RCC 7860 (cell line): ENCODE measurements at regions not wholly inside any gene's neighbourhood (a gene's known extent, or its start where the extent isn't known, plus 50 kb on each side); places are given as distances from the start of the nearest gene placed in this dataset.
"Not testable (repeated sequence)": the region's sequence is repeated elsewhere in the genome, so short reads cannot be mapped to it uniquely, and the experiment has no call there.

Source experiments
- DNase-seq: peaks from one replicate; pipeline ENCODE4 v3.0.0-alpha.2; 2015; ENCODE audit warnings: low spot score
- FAIRE-seq: peaks from 2 replicates; lab custom pipeline; 2012; peaks lifted over from hg19 to GRCh38; lab: Jason Lieb, UNC

GRCh38 chr18:72984290-72984689 is 116.5 kb upstream of the NETO1 start:
- DNase-seq = no peak
- no peak for FAIRE-seq

- no peak for FAIRE-seq
- DNase-seq = no peak
These were observed 106.1 kb upstream of the NETO1 start for GRCh38 chr18:72973841-72974240.

DNA sequence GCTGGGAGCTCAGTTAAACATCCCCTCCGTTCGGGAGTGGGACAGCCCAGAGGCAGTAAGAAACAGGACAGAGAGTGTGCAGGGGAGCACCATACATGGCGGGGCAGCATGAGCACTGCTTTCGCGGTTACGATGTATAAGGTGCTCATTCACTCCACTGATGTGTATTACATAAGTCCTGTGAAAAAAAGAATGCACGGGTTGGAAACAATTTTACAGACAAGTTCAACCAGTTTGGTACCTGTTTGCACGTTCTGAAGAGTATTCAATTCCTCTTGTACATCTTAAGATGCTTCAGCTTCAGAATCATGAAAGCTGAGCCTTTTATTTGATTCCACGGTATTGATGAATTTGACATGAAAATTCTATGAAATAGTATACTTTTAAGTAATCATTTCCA is 97.8 kb upstream of the NETO1 start:
- FAIRE-seq = no peak
- no peak for DNase-seq

GRCh38 chr18:72958195-72958594 is 90.4 kb upstream of the NETO1 start:
- not testable (repeated sequence) for FAIRE-seq, DNase-seq

DNA sequence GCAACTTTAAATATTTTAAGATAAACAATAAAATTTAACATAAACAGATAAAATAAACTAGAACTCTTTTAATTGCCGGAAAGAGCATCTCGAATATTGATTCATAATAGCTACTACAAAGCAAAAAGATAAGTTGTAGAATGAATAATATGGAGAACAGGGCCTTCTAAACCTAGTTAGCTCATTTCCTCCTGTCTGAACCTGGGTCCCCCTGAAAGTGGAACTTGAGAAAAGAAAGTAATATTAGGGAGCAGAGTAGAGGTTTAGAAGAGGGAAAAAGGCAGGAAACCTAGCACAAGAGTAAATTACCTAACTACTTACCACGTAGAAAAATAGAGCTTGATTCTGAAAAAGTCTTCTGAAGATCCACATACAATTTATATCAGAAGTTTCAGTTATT is 80.7 kb upstream of the NETO1 start:
- DNase-seq (no peak), FAIRE-seq (no peak)

DNA sequence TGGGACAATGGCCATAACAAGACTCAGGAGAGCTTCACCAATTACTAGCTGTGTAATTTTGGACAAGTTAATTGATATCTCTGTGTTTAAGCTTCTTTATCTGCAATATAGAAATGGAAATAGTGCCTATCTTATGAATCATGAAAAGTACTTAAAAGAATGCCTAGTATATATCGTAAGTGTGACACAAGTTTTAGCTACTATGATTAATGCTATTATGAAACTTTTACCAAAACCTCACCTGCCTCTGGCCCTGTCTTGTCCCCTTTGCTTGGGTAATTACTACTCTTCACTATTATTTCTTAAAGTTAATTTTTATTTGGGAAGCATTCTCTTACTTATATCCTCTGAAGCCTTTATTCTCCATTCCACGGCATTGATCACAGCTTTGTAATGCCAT is 75.0 kb upstream of the NETO1 start:
- FAIRE-seq = no peak
- no peak for DNase-seq

DNA sequence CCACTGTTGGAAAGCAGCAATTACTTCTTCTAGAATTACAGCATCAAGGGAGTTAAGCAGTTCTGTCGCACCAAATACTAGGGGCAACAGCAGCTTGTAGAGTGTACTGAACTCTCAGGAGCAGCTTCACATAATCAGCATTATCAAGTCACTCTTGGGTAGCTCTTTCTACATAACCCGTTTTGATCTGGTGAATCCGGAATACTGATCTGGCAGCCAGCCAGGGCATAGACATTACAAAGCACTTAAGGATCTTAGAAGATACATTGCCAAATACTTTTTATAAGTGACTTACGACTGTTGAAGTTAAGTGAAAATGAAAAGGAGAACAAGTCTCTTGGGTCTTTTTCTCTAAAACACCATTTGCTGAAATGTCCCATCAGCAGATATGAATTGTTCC is 73.2 kb upstream of the NETO1 start:
- DNase-seq (no peak), FAIRE-seq (no peak)

GRCh38 chr18:72940509-72940908 is 72.7 kb upstream of the NETO1 start:
- FAIRE-seq = no peak

GRCh38 chr18:72935744-72936143 is 68.0 kb upstream of the NETO1 start:
- no peak for FAIRE-seq

More at GRCh38 chr18:72940509-72940908, 72.7 kb upstream of the NETO1 start:
- no peak for DNase-seq

GRCh38 chr18:72922895-72923294 is 55.1 kb upstream of the NETO1 start:
- DNase-seq (no peak), FAIRE-seq (no peak)

More at GRCh38 chr18:72935744-72936143, 68.0 kb upstream of the NETO1 start:
- no peak for DNase-seq
